NOMO-1 (cell line): ENCODE measurements at regions not wholly inside any gene's neighbourhood (a gene's known extent, or its start where the extent isn't known, plus 50 kb on each side); places are given as distances from the start of the nearest gene placed in this dataset.

Experiments
- DNase-seq, 2 experiments: peaks; one replicate each; lab custom pipeline; 2025; ENCODE audit not compliant: unreplicated experiment in 2 of 2; lab: John Stamatoyannopoulos, UW

- no peak for DNase-seq
These were observed 113.8 kb upstream of the SPRY4 start for GRCh38 chr5:142438573-142438972.

GRCh38 chr5:142437563-142437962, 112.7 kb upstream of the SPRY4 start:
- DNase-seq, result no peak

GRCh38 chr5:142435410-142436115, 110.7 kb upstream of the SPRY4 start:
- no peak for DNase-seq

DNA sequence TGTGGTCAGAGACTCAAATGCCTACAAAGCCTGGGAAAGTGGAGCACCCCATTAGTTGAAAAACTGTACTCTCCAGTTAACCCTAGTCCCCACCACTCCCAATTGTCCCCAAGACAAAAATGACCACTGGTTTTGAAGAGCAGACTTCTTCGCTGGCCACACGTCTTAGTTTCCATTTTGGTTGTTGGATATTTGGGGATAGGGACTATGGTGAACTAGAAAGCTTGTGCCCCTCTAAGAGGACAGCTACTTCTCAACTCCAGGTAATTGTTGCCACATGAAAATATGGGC, 109.4 kb upstream of the SPRY4 start:
- DNase-seq, result no peak

GRCh38 chr5:142433526-142434321, 108.9 kb upstream of the SPRY4 start:
- DNase-seq, result no peak

- DNase-seq, result no peak
These were observed 108.1 kb upstream of the SPRY4 start for GRCh38 chr5:142432961-142433360.

- no peak for DNase-seq
These were observed 107.6 kb upstream of the SPRY4 start for GRCh38 chr5:142432369-142432863.

GRCh38 chr5:142428773-142429473, 104.1 kb upstream of the SPRY4 start:
- DNase-seq, result no peak

DNA sequence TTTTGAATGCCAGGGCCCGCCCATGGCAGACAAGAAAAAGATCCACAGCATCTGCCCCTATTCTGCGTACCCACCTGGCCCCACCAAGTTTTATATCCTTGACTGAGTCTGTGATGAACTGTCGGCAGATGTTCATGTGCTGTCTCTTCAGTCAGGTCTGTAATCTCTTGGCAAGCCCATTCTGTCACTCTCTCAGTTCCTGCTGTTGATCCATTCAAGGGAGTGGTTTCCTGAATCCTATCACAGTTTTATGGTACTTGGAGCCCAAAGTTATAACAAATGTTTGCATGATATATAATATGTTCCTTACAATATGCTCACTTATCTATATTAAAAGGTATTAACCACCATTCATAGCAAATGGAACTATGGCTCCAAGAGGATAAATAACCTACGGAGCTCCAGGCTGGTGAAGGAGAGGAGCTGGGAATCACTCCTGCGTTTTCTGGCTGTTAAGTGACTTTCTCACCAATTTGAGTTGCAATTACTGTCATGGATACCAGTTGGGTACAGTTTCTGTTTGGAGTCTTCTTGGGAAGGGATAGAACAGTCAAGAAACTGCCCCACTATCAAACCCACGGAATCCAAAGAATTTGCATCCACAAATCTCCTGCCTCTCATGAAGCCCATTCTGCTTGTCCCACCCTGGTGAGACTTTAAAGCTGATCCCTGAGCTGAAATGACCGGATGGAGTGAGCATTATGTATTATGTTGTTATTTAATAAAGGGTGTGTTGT, 103.4 kb upstream of the SPRY4 start:
- no peak for DNase-seq

GRCh38 chr5:142427529-142427928, 102.7 kb upstream of the SPRY4 start:
- DNase-seq, result no peak

- DNase-seq, result no peak
These were observed 102.2 kb upstream of the SPRY4 start for GRCh38 chr5:142427015-142427364.

GRCh38 chr5:142426129-142427014, 101.6 kb upstream of the SPRY4 start:
- no peak for DNase-seq

DNA sequence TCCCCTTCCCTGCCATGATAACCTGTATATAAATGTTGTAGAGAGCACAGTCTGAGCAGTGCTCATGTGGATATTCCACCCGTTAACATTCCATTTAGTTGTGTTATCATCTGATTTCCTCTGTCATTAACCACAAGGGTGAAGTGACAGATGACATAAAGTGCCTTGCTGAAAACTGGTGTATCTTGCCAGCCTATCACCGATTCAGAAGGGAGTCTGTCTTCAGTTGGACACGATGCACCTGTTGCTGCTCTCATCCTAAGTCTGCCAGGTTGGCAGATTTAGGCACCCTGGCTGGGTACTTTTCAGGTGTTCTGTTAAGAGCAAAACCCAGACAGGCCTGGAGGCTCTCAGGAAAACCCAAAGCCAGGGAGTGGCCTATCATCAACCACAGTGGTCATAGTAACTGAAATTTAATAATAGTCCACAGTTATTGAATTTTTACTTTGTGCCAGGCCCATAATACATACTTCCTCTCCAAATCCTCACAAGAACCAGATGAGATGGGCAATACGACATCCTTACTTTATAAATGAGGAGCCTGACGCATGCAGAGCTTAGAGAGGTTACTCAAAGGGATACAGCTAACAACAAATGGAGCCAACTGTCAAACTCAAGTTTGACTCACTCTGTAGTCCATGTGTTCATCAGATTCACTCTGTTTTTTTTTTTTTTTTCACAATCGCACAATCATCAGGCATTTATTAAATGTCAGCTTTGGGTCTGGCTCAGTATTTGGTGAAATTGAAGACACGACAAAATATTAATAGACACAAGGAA, 100.7 kb upstream of the SPRY4 start:
- DNase-seq, result no peak

DNA sequence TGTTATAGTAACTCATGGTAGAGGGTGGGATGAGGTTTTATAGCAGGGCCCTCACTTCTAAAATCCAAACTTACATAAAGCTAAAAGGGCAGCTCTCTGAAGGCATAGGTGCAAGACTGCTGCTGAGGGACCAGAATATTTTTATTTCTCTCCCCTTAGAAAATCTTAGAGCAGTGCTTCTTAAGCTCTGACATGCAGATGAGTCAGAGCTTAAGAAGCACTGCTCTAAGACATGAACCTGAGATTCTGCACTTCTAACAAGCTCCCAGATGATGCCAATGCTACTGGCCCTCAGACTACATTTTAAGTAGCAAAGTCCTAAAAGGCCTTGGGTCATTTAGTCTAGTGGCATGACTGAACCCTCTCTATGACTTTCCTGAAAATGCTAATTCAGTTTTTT, 97.6 kb upstream of the SPRY4 start:
- no peak for DNase-seq

DNA sequence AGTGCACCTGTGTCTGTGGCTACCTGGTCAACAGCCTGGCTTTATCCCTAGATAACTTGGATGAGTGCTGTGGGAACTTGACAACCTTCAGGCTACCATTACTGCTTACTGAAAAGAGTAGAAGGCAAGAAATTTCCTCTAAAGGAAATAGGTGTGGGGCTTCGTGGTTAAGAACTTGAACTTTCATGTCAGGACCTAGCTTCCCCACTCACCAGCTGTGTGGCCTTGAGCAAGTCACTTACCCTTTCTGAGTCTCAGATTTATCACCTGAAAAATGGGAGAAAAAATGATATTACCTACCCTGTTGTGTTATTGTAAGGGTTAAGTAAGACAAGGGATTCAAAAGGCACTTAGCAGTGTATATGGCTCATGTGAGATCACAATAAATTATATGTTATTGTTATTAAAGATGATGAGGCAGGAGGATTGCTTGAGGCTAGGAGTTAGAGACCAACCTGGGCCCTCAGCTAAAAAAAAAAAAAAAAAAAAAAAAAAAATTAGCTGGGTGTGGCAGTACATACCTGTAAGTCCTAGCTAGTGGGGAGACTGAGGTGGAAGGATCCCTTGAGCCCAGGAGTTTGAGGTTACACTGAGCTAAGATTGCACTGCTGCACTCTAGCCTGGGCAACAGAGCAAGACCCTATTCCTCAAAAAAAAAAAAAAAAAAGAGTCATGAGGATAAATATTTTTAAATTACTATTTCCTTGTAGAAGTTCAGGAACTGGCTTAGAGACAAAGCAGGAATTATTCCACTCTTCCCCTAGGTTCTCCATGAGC, 97.0 kb upstream of the SPRY4 start:
- DNase-seq, result no peak

GRCh38 chr5:142421228-142421617, 96.4 kb upstream of the SPRY4 start:
- DNase-seq, result no peak

- DNase-seq, result no peak
These were observed 95.9 kb upstream of the SPRY4 start for GRCh38 chr5:142420561-142421227.

DNA sequence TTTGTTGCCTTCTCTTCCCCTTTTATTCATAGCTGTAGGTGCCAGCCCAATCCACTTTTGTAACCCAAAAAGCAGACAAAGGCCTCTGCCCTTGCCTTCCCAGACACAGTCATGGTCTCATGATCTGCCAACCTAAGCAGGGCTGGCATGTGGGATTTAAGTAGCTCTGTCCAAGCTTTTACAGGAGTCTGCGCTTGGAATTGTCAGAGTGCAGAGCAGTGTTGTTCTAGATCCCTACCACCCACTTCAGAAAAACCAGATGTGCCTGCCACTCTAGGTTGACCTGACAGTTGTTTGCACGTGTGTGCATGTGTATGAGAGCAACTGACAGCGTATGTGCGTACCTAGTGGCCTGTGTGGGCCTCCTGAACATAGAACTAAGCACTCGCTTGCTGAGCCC, 87.8 kb upstream of the SPRY4 start:
- no peak for DNase-seq
